Neural cell (in vitro differentiated cells): ENCODE measurements at regions not wholly inside any gene's neighbourhood (a gene's known extent, or its start where the extent isn't known, plus 50 kb on each side); places are given as distances from the start of the nearest gene placed in this dataset.

ENCODE experiments used
- H2AFZ ChIP-seq: fragments of 200-600, 300-800 bp; sonication (generic), shearing (Covaris generic); 2 replicates; pipeline ENCODE4 v1.6.0; 2014; ENCODE audit warnings: low read depth, mild to moderate bottlenecking, antibody characterized with exemption, low read length, moderate library complexity
- H3F3A ChIP-seq: fragments of 200-600 bp; shearing (Covaris generic); 2 replicates; pipeline ENCODE4 v1.6.1; 2016; ENCODE audit warnings: mild to moderate bottlenecking, moderate library complexity, mixed read lengths, antibody characterized with exemption, low read length; ENCODE audit not compliant: insufficient read depth, poor library complexity, severe bottlenecking
- H3K27ac ChIP-seq: fragments of 200-600, 300-800 bp; sonication (generic), shearing (Covaris generic); 2 replicates; pipeline ENCODE4 v1.5.1; 2014; ENCODE audit warnings: mild to moderate bottlenecking, low read length, moderate library complexity
- H3K27me3 ChIP-seq: fragments of 300-800, 200-600 bp; sonication (generic), shearing (Covaris generic); 2 replicates; pipeline ENCODE4 v1.6.0; 2014; ENCODE audit warnings: mild to moderate bottlenecking, low read depth, low read length, moderate library complexity; ENCODE audit not compliant: insufficient read depth
- H3K36me3 ChIP-seq: fragments of 300-800, 200-600 bp; sonication (generic), shearing (Covaris generic); 2 replicates; pipeline ENCODE4 v1.5.1; 2014; ENCODE audit warnings: mild to moderate bottlenecking, antibody characterized with exemption, low read length, moderate library complexity; ENCODE audit not compliant: insufficient read depth
- H3K4me2 ChIP-seq: fragments of 300-800, 200-600 bp; sonication (generic), shearing (Covaris generic); 2 replicates; pipeline ENCODE4 v1.6.0; 2014; ENCODE audit warnings: mild to moderate bottlenecking, low read length
- H3K4me3 ChIP-seq: fragments of 300-800, 200-600 bp; sonication (generic), shearing (Covaris generic); 2 replicates; pipeline ENCODE4 v1.5.1; 2014; ENCODE audit warnings: mild to moderate bottlenecking, low read length, moderate library complexity
- H3K79me2 ChIP-seq: fragments of 200-600 bp; shearing (Covaris generic); replicated peaks from 2 replicates; pipeline ENCODE4 v1.6.0; 2014; ENCODE audit warnings: mild to moderate bottlenecking, low read length, moderate library complexity; ENCODE audit not compliant: insufficient read depth
- H3K9ac ChIP-seq: fragments of 300-800, 200-600 bp; sonication (generic), shearing (Covaris generic); 2 replicates; pipeline ENCODE4 v1.6.1; 2016; ENCODE audit warnings: mild to moderate bottlenecking, low read length, mixed read lengths
- H3K9me2 ChIP-seq: fragments of 200-600 bp; shearing (Covaris generic); 2 replicates; pipeline ENCODE4 v1.6.1; 2016; ENCODE audit warnings: mild to moderate bottlenecking, low read length, mixed read lengths; ENCODE audit not compliant: insufficient read depth
- H3K9me3 ChIP-seq: fragments of 200-600, 300-800 bp; sonication (generic), shearing (Covaris generic); 2 replicates; pipeline ENCODE4 v1.6.1; 2016; ENCODE audit warnings: mild to moderate bottlenecking, mixed run types, low read length, moderate library complexity, mixed read lengths
- H4K20me1 ChIP-seq: fragments of 200-600 bp; shearing (Covaris generic); 2 replicates; pipeline ENCODE4 v1.6.1; 2016; ENCODE audit warnings: mild to moderate bottlenecking, mixed run types; ENCODE audit not compliant: insufficient read depth
- CTCF ChIP-seq: fragments of 450-650 bp; IDR thresholded peaks from 2 replicates; pipeline ENCODE4 v1.5.1; 2014; ENCODE audit warnings: antibody characterized with exemption, mild to moderate bottlenecking, moderate library complexity; ENCODE audit not compliant: poor library complexity, severe bottlenecking
- EP300 ChIP-seq: fragments of 450-650 bp; conservative IDR thresholded peaks from 2 replicates; pipeline ENCODE4 v1.6.1; 2014; ENCODE audit warnings: antibody characterized with exemption, mild to moderate bottlenecking, moderate library complexity; ENCODE audit not compliant: poor library complexity, severe bottlenecking
- EZH2 ChIP-seq: fragments of 200-600, 300-800 bp; shearing (Covaris generic), sonication (generic); IDR thresholded peaks from 2 replicates; pipeline ENCODE4 v1.6.1; 2014; ENCODE audit warnings: antibody characterized with exemption, low read length, borderline replicate concordance, mild to moderate bottlenecking; ENCODE audit not compliant: insufficient read depth, poor library complexity, severe bottlenecking
- POLR2AphosphoS5 ChIP-seq: IDR thresholded peaks from 2 replicates; pipeline ENCODE4 v1.6.1; 2012
- RAD21 ChIP-seq: fragments of 450-650 bp; conservative IDR thresholded peaks from 2 replicates; pipeline ENCODE4 v1.6.1; 2014; ENCODE audit warnings: antibody characterized with exemption, mild to moderate bottlenecking, moderate library complexity
- SMC3 ChIP-seq: fragments of 450-650 bp; conservative IDR thresholded peaks from 2 replicates; pipeline ENCODE4 v1.6.1; 2014; ENCODE audit warnings: antibody characterized with exemption, mild to moderate bottlenecking, moderate library complexity; ENCODE audit not compliant: poor library complexity
- TF ChIP-seq, protein P1 (sequence below): IDR thresholded peaks from 2 replicates; pipeline ENCODE4 v1.6.1; 2012; ENCODE audit warnings: borderline replicate concordance

DNA sequence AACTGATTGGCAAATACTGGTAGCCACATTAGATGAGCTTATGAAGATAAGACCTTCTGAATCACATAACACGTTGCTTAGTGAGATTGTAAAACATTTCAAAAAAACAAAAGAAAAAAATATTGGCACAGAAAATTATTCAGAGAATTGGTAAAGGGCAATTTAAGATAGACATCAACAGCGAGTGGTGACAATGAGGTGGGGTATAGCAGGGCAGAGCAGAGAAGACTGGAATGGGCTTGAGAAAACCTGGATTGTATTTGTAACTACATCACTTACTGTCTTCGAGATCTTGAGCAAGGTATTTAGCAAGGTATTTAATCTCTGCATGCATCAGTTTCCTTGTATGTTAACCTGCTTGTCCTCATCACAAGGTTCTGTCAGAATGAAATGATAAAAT is 313.0 kb upstream of the MEIS1 start:
- H3K27ac ChIP-seq, result no peak overlapping the region
- no peaks in the 10 kb centered on the region for H3K9me2 ChIP-seq
- H3K27me3 ChIP-seq, result no peaks in the 10 kb centered on the region
- no peaks in the 10 kb centered on the region for H4K20me1 ChIP-seq
- H3K4me3 ChIP-seq, result no peak overlapping the region
- no peak for TF ChIP-seq RAD21
- TF ChIP-seq, protein P1, sequence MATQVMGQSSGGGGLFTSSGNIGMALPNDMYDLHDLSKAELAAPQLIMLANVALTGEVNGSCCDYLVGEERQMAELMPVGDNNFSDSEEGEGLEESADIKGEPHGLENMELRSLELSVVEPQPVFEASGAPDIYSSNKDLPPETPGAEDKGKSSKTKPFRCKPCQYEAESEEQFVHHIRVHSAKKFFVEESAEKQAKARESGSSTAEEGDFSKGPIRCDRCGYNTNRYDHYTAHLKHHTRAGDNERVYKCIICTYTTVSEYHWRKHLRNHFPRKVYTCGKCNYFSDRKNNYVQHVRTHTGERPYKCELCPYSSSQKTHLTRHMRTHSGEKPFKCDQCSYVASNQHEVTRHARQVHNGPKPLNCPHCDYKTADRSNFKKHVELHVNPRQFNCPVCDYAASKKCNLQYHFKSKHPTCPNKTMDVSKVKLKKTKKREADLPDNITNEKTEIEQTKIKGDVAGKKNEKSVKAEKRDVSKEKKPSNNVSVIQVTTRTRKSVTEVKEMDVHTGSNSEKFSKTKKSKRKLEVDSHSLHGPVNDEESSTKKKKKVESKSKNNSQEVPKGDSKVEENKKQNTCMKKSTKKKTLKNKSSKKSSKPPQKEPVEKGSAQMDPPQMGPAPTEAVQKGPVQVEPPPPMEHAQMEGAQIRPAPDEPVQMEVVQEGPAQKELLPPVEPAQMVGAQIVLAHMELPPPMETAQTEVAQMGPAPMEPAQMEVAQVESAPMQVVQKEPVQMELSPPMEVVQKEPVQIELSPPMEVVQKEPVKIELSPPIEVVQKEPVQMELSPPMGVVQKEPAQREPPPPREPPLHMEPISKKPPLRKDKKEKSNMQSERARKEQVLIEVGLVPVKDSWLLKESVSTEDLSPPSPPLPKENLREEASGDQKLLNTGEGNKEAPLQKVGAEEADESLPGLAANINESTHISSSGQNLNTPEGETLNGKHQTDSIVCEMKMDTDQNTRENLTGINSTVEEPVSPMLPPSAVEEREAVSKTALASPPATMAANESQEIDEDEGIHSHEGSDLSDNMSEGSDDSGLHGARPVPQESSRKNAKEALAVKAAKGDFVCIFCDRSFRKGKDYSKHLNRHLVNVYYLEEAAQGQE, result no peak
- TF ChIP-seq SMC3, result no peak
- no peaks in the 10 kb centered on the region for H3K79me2 ChIP-seq
- H3K36me3 ChIP-seq, result no peaks in the 10 kb centered on the region
- no peak overlapping the region for H3K4me2 ChIP-seq
- no peaks in the 10 kb centered on the region for H3F3A ChIP-seq
- H3K9ac ChIP-seq, result no peak overlapping the region
- no peak overlapping the region for H2AFZ ChIP-seq
- H3K9me3 ChIP-seq, result no peaks in the 10 kb centered on the region

DNA sequence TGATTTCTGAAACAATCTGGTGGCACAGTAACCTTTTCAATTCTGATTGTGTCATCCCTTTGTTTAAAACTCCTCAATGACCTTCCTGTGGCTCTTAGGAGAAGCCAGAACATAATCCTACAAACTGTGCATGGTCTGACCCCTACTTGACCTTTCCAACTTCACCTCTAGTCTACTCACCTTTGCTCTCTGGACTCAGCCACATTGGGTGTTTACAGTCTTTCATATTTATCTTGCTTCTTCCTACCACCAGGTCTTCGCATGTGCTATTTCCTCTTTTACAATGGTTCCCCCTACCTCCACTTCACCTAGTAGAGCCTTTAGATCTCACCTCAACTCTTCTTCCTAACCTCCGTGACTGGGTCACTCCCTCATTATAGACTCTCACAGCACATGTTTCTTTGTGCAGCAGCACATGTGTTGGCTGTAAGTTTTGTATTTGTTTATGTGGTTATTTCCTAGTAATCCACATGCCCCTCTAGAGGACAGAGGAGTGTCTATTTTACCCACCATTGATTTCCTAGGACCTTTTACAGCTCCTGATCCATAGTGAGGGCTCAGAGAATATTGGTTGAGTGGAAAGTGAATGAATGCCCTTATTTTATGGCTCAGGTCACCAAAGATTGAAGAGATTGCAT is 320.8 kb upstream of the MEIS1 start:
- Histone ChIP-seq H3K4me2 (no peak overlapping the region), H3K9ac (no peak overlapping the region), H3K27me3 (no peaks in the 10 kb centered on the region), H3K79me2 (no peaks in the 10 kb centered on the region), H4K20me1 (no peaks in the 10 kb centered on the region), H3K9me3 (no peaks in the 10 kb centered on the region), H2AFZ (no peak overlapping the region), H3K9me2 (no peaks in the 10 kb centered on the region), H3K27ac (no peak overlapping the region), H3K36me3 (no peaks in the 10 kb centered on the region), H3F3A (no peaks in the 10 kb centered on the region), H3K4me3 (no peak overlapping the region)
- TF ChIP-seq RAD21 (no peak), EP300 (no peak), EZH2 (no peak), CTCF (no peak), POLR2AphosphoS5 (no peak)
- TF ChIP-seq, protein P1, result no peak
